ENCODE measurements at regions not wholly inside any gene's neighbourhood (a gene's known extent, or its start where the extent isn't known, plus 50 kb on each side); places are given as distances from the start of the nearest gene placed in this dataset.

- DNase-seq, result no peak
These were observed 489.5 kb downstream of the CDH2 start for GRCh38 chr18:27687351-27687979.

GRCh38 chr18:27685807-27686412 lies 491.0 kb downstream of the CDH2 start:
- DNase-seq, result peak; percentile 6

- no peak for DNase-seq
These were observed 491.8 kb downstream of the CDH2 start for GRCh38 chr18:27685091-27685490.

GRCh38 chr18:27674411-27674810 lies 489.3 kb upstream of the CHST9 start:
- DNase-seq, result no peak

GRCh38 chr18:27673861-27674260 lies 488.8 kb upstream of the CHST9 start:
- no peak for DNase-seq

GRCh38 chr18:27668158-27668557 lies 483.1 kb upstream of the CHST9 start:
- no peak for DNase-seq

GRCh38 chr18:27667064-27667463 lies 482.0 kb upstream of the CHST9 start:
- DNase-seq, result no peak

GRCh38 chr18:27666016-27666415 lies 480.9 kb upstream of the CHST9 start:
- DNase-seq, result no peak

- no peak for DNase-seq
These were observed 480.2 kb upstream of the CHST9 start for GRCh38 chr18:27665264-27665799.

GRCh38 chr18:27662949-27663348 lies 477.8 kb upstream of the CHST9 start:
- DNase-seq, result no peak

GRCh38 chr18:27662537-27662936 lies 477.4 kb upstream of the CHST9 start:
- DNase-seq, result no peak

GRCh38 chr18:27661320-27662018 lies 476.4 kb upstream of the CHST9 start:
- DNase-seq, result no peak

GRCh38 chr18:27656905-27657304 lies 471.8 kb upstream of the CHST9 start:
- DNase-seq, result no peak

- no peak for DNase-seq
These were observed 471.2 kb upstream of the CHST9 start for GRCh38 chr18:27656167-27656778.

GRCh38 chr18:27653247-27653646 lies 468.1 kb upstream of the CHST9 start:
- DNase-seq, result no peak

GRCh38 chr18:27652480-27653121 lies 467.5 kb upstream of the CHST9 start:
- DNase-seq, result no peak

GRCh38 chr18:27649621-27650020 lies 464.5 kb upstream of the CHST9 start:
- no peak for DNase-seq

GRCh38 chr18:27645929-27646328 lies 460.8 kb upstream of the CHST9 start:
- DNase-seq, result no peak

GRCh38 chr18:27636576-27637085 lies 451.5 kb upstream of the CHST9 start:
- no peak for DNase-seq

- no peak for DNase-seq
These were observed 447.6 kb upstream of the CHST9 start for GRCh38 chr18:27632706-27633105.

GRCh38 chr18:27627927-27628326 lies 442.8 kb upstream of the CHST9 start:
- no peak for DNase-seq

GRCh38 chr18:27621236-27621890 lies 436.3 kb upstream of the CHST9 start:
- DNase-seq, result no peak

All from inflammatory macrophage treated with lipopolysaccharide for 4 hours (primary cell).